ENCODE measurements at regions not wholly inside any gene's neighbourhood (a gene's known extent, or its start where the extent isn't known, plus 50 kb on each side); places are given as distances from the start of the nearest gene placed in this dataset.

- no peak for DNase-seq
These were observed 315.7 kb downstream of the FOXL1 start for GRCh38 chr16:86894029-86894567.

GRCh38 chr16:86894925-86895324 lies 316.6 kb downstream of the FOXL1 start:
- no peak for DNase-seq

GRCh38 chr16:86895606-86896005 lies 317.3 kb downstream of the FOXL1 start:
- no peak for DNase-seq

- DNase-seq: no peak
These were observed 318.6 kb downstream of the FOXL1 start for GRCh38 chr16:86896976-86897375.

- DNase-seq: no peak
These were observed 319.1 kb downstream of the FOXL1 start for GRCh38 chr16:86897486-86897885.

- no peak for DNase-seq
These were observed 320.0 kb downstream of the FOXL1 start for GRCh38 chr16:86898386-86898785.

GRCh38 chr16:86899151-86899550 lies 320.8 kb downstream of the FOXL1 start:
- DNase-seq: no peak

- no peak for DNase-seq
These were observed 321.4 kb downstream of the FOXL1 start for GRCh38 chr16:86899757-86900156.

GRCh38 chr16:86901483-86901882 lies 323.1 kb downstream of the FOXL1 start:
- DNase-seq: no peak

GRCh38 chr16:86902656-86903001 lies 324.3 kb downstream of the FOXL1 start:
- no peak for DNase-seq

GRCh38 chr16:86903068-86903467 lies 324.7 kb downstream of the FOXL1 start:
- DNase-seq: no peak

GRCh38 chr16:86905302-86905701 lies 327.0 kb downstream of the FOXL1 start:
- DNase-seq: no peak

- DNase-seq: no peak
These were observed 328.3 kb downstream of the FOXL1 start for GRCh38 chr16:86906623-86907022.

GRCh38 chr16:86909359-86910160 lies 331.2 kb downstream of the FOXL1 start:
- no peak for DNase-seq

- no peak for DNase-seq
These were observed 331.9 kb downstream of the FOXL1 start for GRCh38 chr16:86910161-86910769.

GRCh38 chr16:86911437-86911958 lies 333.1 kb downstream of the FOXL1 start:
- DNase-seq: no peak

- no peak for DNase-seq
These were observed 335.5 kb downstream of the FOXL1 start for GRCh38 chr16:86913886-86914285.

GRCh38 chr16:86914876-86915717 lies 336.7 kb downstream of the FOXL1 start:
- DNase-seq: no peak

GRCh38 chr16:86917471-86918365 lies 339.4 kb downstream of the FOXL1 start:
- no peak for DNase-seq

GRCh38 chr16:86918637-86919036 lies 340.3 kb downstream of the FOXL1 start:
- no peak for DNase-seq

GRCh38 chr16:86919078-86919477 lies 340.7 kb downstream of the FOXL1 start:
- no peak for DNase-seq
